GM10266 (cell line): ENCODE measurements at regions not wholly inside any gene's neighbourhood (a gene's known extent, or its start where the extent isn't known, plus 50 kb on each side); places are given as distances from the start of the nearest gene placed in this dataset.

Experiments
- DNase-seq: peaks from one replicate; pipeline ENCODE4 v3.0.0; 2012; ENCODE audit errors: extremely low spot score
- CTCF ChIP-seq: IDR thresholded peaks from 2 replicates; pipeline ENCODE4 v1.5.1; 2012; ENCODE audit warnings: mild to moderate bottlenecking, low read depth; ENCODE audit not compliant: control insufficient read depth, insufficient read depth; ENCODE audit errors: missing control alignments

GRCh38 chr13:60335531-60335930, 61.5 kb upstream of the TDRD3 start:
- DNase-seq, result no peak
- TF ChIP-seq CTCF, result peak; percentile 44

- TF ChIP-seq CTCF, result no peak
- DNase-seq, result no peak
Measured at GRCh38 chr13:60338754-60339153, 58.3 kb upstream of the TDRD3 start.

GRCh38 chr13:60343978-60344377, 53.0 kb upstream of the TDRD3 start:
- no peak for TF ChIP-seq CTCF
- DNase-seq, result no peak

GRCh38 chr13:60347174-60347573, 49.8 kb upstream of the TDRD3 start:
- no peak for TF ChIP-seq CTCF
- no peak for DNase-seq
